Fibroblast of lung (primary cell): ENCODE measurements at regions not wholly inside any gene's neighbourhood (a gene's known extent, or its start where the extent isn't known, plus 50 kb on each side); places are given as distances from the start of the nearest gene placed in this dataset.

Experiments
- DNase-seq, 2 donors: peaks; one replicate each; pipeline versions ENCODE4 v3.0.0 to v3.0.0-alpha.2; 2010; ENCODE audit warnings: low read depth in 2 of 2
- H2AFZ ChIP-seq: 2 replicates; pipeline ENCODE4 v1.5.1; 2012; ENCODE audit warnings: low read length, control low read depth, inconsistent platforms
- H3K27ac ChIP-seq: 2 replicates; pipeline ENCODE4 v1.5.1; 2011; ENCODE audit warnings: low read length, control low read depth; ENCODE audit not compliant: insufficient read depth
- H3K27me3 ChIP-seq: 2 replicates; pipeline ENCODE4 v1.5.1; 2011; ENCODE audit warnings: mild to moderate bottlenecking, low read length; ENCODE audit not compliant: control insufficient read depth, insufficient read depth
- H3K36me3 ChIP-seq: 2 replicates; pipeline ENCODE4 v1.5.1; 2011; ENCODE audit warnings: low read length; ENCODE audit not compliant: control insufficient read depth, insufficient read depth
- H3K4me1 ChIP-seq: 2 replicates; pipeline ENCODE4 v1.5.1; 2011; ENCODE audit warnings: low read length; ENCODE audit not compliant: control insufficient read depth, insufficient read depth; ENCODE audit errors: extremely low read depth
- H3K4me2 ChIP-seq: 2 replicates; pipeline ENCODE4 v1.5.1; 2011; ENCODE audit warnings: low read length, control low read depth; ENCODE audit not compliant: insufficient read depth; ENCODE audit errors: extremely low read depth
- H3K4me3 ChIP-seq, 4 experiments: fragments of 200-600 bp in 1 of 4; sonication (generic) in 1 of 4; replicated peaks in 1 of 4; 2 replicates each; pipeline ENCODE4 v1.5.1; 2011 to 2016; ENCODE audit warnings: low read length in 4 of 4, low read depth in 3 of 4, mild to moderate bottlenecking in 3 of 4, control low read depth in 2 of 4, inconsistent platforms in 1 of 4, mixed read lengths in 1 of 4; ENCODE audit not compliant: insufficient read depth in 1 of 4; ENCODE audit errors: control extremely low read depth in 1 of 4
- H3K79me2 ChIP-seq: 2 replicates; pipeline ENCODE4 v1.5.1; 2012; ENCODE audit warnings: mild to moderate bottlenecking, low read length, inconsistent platforms; ENCODE audit not compliant: control insufficient read depth, insufficient read depth
- H3K9ac ChIP-seq: 2 replicates; pipeline ENCODE4 v1.5.1; 2011; ENCODE audit warnings: mild to moderate bottlenecking, low read length, control low read depth; ENCODE audit not compliant: insufficient read depth
- H3K9me3 ChIP-seq: 2 replicates; pipeline ENCODE4 v1.5.1; 2012; ENCODE audit warnings: low read depth, low read length; ENCODE audit not compliant: control insufficient read depth, insufficient read depth
- H4K20me1 ChIP-seq: 2 replicates; pipeline ENCODE4 v1.5.1; 2011; ENCODE audit warnings: low read length; ENCODE audit not compliant: control insufficient read depth, insufficient read depth; ENCODE audit errors: extremely low read depth
- EZH2 ChIP-seq: IDR thresholded peaks from 2 replicates; pipeline ENCODE4 v1.5.1; 2012; ENCODE audit warnings: low read length, control low read depth, mild to moderate bottlenecking; ENCODE audit errors: missing control alignments
- TF ChIP-seq, protein P1 (sequence below), 2 donors: IDR thresholded peaks in 1 of 2; conservative IDR thresholded peaks in 1 of 2; 1 replicate in 1 of 2; 2 replicates in 1 of 2; pipeline ENCODE4 v1.5.1; 2011 to 2012; ENCODE audit warnings: low read length in 2 of 2, control low read depth in 1 of 2, inconsistent platforms in 1 of 2, low read depth in 1 of 2, mild to moderate bottlenecking in 1 of 2

DNA sequence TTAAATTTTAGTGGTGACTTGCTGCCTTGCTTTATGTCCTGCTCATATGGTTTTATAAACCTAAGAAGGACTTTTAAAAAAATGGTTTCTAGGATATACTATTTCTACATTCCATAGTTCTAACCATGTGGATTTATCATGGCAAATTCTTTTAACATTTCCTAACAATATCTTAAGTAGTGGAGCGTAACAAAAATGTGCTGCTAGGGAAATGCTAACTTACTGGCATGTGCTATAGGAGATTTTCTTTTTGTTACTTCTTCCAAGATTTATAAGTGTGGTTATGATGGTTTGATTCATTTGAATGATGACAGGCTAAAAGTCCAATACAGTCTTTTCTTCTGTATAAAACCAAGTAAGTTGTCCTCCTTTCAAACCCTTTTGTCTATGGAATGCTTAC lies 713.7 kb downstream of the SLITRK1 start:
- Histone ChIP-seq H3K27ac (no peak overlapping the region), H3K36me3 (no peaks in the 10 kb centered on the region), H3K9ac (no peak overlapping the region), H3K4me1 (no peaks in the 10 kb centered on the region), H3K79me2 (no peaks in the 10 kb centered on the region), H3K4me2 (no peak overlapping the region), H3K9me3 (no peaks in the 10 kb centered on the region), H2AFZ (no peak overlapping the region), H3K4me3 (no peak overlapping the region), H3K27me3 (no peaks in the 10 kb centered on the region), H4K20me1 (no peaks in the 10 kb centered on the region)
- peak in 1 of 2 donors; percentile 20 for DNase-seq
- TF ChIP-seq, protein P1, sequence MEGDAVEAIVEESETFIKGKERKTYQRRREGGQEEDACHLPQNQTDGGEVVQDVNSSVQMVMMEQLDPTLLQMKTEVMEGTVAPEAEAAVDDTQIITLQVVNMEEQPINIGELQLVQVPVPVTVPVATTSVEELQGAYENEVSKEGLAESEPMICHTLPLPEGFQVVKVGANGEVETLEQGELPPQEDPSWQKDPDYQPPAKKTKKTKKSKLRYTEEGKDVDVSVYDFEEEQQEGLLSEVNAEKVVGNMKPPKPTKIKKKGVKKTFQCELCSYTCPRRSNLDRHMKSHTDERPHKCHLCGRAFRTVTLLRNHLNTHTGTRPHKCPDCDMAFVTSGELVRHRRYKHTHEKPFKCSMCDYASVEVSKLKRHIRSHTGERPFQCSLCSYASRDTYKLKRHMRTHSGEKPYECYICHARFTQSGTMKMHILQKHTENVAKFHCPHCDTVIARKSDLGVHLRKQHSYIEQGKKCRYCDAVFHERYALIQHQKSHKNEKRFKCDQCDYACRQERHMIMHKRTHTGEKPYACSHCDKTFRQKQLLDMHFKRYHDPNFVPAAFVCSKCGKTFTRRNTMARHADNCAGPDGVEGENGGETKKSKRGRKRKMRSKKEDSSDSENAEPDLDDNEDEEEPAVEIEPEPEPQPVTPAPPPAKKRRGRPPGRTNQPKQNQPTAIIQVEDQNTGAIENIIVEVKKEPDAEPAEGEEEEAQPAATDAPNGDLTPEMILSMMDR (conservative IDR thresholded peaks at IDR 0.05 in 1 of 2, IDR thresholded peaks at IDR 0.05 in 1 of 2; ENCODE audit: low read depth in 1 of 2, low read length in 2 of 2) = no peak
- TF ChIP-seq EZH2 = no peak

DNA sequence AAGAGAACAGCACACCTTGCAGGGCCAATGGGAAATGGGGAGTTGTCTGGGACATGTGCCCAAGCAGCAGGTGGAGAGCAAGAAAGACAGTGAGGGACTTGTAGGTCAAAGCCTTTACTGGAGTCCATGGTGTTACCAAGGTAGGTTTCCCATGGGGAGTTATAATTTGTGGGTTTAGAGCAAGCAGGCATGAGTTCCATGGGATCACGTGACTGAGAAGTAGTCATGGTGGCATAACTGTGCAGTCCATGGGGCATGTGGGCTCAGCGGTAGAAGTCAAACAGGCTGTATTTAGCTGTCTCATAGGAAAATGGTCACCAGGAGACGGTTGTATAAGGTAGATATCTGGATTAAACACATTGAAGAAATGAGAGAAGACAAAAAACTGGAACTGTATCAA lies 715.1 kb downstream of the SLITRK1 start:
- H3K4me2 ChIP-seq = no peak overlapping the region
- no peak overlapping the region for H3K27ac ChIP-seq
- DNase-seq = no peak
- no peaks in the 10 kb centered on the region for H4K20me1 ChIP-seq
- H3K4me1 ChIP-seq = no peaks in the 10 kb centered on the region
- no peaks in the 10 kb centered on the region for H3K9me3 ChIP-seq
- H3K4me3 ChIP-seq = no peak overlapping the region
- no peak overlapping the region for H2AFZ ChIP-seq
- no peak overlapping the region for H3K9ac ChIP-seq
- no peaks in the 10 kb centered on the region for H3K27me3 ChIP-seq
- H3K36me3 ChIP-seq = no peaks in the 10 kb centered on the region
- no peaks in the 10 kb centered on the region for H3K79me2 ChIP-seq
- TF ChIP-seq EZH2 = no peak
- TF ChIP-seq, protein P1 (conservative IDR thresholded peaks at IDR 0.05 in 1 of 2, IDR thresholded peaks at IDR 0.05 in 1 of 2; ENCODE audit: low read depth in 1 of 2, low read length in 2 of 2) = no peak

DNA sequence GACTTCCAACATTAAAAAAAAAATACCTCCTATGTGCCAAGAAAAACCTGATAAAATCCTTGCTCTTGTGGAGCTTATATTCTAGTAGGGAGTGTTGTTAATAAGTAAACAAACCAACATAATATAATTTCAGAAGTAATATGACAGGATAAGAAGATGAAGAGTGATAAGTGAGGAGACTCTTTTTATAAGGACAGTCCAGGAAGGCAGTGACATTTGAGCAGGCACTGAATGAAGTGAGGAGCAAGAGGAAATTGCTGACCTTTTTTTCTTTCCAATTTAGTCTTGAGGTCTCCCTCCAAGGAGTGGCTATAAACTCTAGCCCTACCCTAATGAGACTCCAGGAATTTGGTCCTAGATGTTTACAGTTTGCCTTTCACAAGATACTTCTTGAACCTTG lies 715.7 kb downstream of the SLITRK1 start:
- no peaks in the 10 kb centered on the region for H3K79me2 ChIP-seq
- TF ChIP-seq, protein P1 (conservative IDR thresholded peaks at IDR 0.05 in 1 of 2, IDR thresholded peaks at IDR 0.05 in 1 of 2; ENCODE audit: low read depth in 1 of 2, low read length in 2 of 2) = no peak
- no peak for TF ChIP-seq EZH2

More for the DNA sequence above, 715.7 kb downstream of the SLITRK1 start:
- no peaks in the 10 kb centered on the region for H4K20me1 ChIP-seq
- H3K9ac ChIP-seq = no peak overlapping the region
- H3K4me3 ChIP-seq = no peak overlapping the region
- no peak overlapping the region for H3K4me2 ChIP-seq
- H3K27ac ChIP-seq = no peak overlapping the region
- H2AFZ ChIP-seq = no peak overlapping the region
- H3K36me3 ChIP-seq = no peaks in the 10 kb centered on the region
- H3K27me3 ChIP-seq = no peaks in the 10 kb centered on the region
- DNase-seq = no peak
- H3K9me3 ChIP-seq = no peaks in the 10 kb centered on the region
- H3K4me1 ChIP-seq = no peaks in the 10 kb centered on the region
